Hepatocyte (in vitro differentiated cells): ENCODE measurements at regions not wholly inside any gene's neighbourhood (a gene's known extent, or its start where the extent isn't known, plus 50 kb on each side); places are given as distances from the start of the nearest gene placed in this dataset.

Experiments
- CTCF ChIP-seq: fragments of 200-600 bp; sonication (generic); IDR thresholded peaks from 2 replicates; pipeline ENCODE4 v1.5.1; 2016; ENCODE audit warnings: antibody characterized with exemption, mild to moderate bottlenecking; ENCODE audit not compliant: poor library complexity
- EZH2 ChIP-seq: fragments of 200-600 bp; sonication (generic); IDR thresholded peaks from 2 replicates; pipeline ENCODE4 v1.6.1; 2016; ENCODE audit warnings: antibody characterized with exemption, mild to moderate bottlenecking, borderline replicate concordance

- TF ChIP-seq CTCF (no peak), EZH2 (no peak)
These were observed 136.8 kb downstream of the ADAM29 start for GRCh38 chr4:175054980-175055379.
